Astrocyte of the hippocampus (primary cell): ENCODE measurements at regions not wholly inside any gene's neighbourhood (a gene's known extent, or its start where the extent isn't known, plus 50 kb on each side); places are given as distances from the start of the nearest gene placed in this dataset.
A peak's percentile ranks its signal among the peaks of the same experiment; 100 is the strongest.
"Not testable (repeated sequence)": the region's sequence is repeated elsewhere in the genome, so short reads cannot be mapped to it uniquely, and the experiment has no call there.

Experiments used
- DNase-seq: peaks from one replicate; pipeline ENCODE4 v3.0.0; 2011; ENCODE audit warnings: low read depth, low spot score

DNA sequence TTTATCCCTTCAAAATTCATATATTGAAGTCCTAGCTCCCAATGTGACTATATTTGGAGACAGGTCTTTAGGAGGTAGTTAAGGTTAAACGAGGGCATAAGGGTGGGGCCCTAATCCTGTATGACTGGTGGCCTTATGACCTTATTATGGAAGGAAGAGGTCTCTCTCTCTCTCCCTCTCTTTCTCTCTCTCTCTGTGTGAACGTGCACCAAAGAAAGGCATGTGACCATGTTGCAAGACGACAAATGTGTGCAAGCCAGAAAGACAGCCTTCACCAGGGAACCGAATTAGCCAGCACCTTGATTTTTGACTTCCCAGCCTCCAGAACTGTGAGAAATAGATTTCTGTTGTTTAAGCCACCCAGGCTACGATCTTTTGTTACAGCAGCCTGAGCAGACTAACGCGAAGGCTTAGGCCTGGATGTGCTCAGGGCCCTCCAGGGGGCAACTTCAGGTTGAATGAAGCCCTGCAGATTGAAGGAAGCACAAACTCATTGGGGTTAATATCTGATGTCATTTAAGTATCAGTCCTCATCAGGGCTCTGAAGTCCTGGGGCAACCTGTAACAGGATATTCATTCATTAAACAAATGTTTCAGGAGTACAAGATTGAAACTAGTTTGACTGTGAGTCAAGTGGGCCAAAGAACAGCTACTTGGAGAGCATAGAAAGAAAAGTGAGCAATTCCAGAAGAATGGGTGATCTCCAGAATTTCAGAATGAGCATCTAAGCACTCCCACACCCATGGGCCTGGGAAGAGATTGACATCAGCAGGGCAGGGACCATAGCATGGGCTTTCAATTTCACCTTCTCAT lies 157.4 kb upstream of the TNFAIP3 start:
- DNase-seq = no peak

DNA sequence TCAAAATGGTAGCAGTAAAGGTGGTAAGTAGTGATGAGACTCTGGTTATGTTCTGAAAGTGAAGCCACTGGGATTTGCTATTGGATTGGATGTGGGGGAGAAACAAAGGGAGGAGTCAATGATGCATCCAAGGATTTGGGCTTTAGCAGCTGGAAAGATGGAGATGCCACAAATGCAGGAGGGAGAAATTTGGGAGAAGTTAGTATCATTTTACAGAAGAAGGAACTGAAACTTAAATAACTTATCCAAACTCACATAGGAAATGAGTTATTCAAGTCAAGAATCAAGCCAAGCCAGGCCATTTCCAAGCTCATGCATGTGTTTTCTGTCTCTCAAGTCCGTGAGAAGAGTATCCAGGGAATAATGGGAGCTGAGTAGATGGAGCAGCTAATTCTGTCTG lies 155.1 kb upstream of the TNFAIP3 start:
- DNase-seq = no peak

DNA sequence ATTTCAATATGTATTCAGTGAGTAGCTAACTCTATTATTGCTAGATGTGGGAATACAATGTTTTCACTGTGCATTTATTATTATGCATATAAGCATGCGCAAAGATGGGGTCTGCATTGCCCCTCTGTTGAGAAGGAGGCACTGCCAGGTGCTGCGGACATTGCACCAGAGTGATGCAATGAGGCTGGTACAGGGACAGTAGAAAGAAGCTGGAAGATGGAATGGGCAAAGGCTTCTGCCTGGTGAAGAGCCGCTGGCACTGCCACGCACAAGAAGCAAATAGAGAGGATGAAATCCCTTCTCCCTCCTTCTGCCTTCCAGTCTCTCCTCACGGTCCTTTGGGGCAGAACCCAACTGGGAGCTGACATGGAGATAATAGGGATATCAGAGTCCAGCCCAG lies 154.5 kb upstream of the TNFAIP3 start:
- DNase-seq = no peak

DNA sequence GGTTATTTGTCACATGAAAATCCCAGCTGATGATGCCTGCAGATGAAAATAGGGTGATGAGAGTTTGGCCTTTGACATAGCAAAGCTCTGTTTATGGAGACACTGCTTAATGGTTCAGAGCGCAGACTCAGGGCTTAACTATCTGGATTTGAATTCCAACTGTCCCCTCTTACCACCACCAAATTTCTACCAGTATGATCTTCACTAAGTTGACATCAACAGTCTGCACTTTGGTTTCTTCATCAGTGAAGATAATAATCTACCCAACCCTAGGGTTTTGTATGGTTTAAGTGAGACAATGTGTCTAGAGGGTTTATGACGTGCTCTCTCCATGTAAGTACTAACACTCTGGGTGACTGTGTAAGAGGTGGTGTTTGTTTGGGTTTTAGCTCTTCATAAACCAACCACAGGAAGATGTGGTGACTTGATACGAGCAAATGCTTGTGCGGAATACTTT lies 151.4 kb upstream of the TNFAIP3 start:
- no peak for DNase-seq

DNA sequence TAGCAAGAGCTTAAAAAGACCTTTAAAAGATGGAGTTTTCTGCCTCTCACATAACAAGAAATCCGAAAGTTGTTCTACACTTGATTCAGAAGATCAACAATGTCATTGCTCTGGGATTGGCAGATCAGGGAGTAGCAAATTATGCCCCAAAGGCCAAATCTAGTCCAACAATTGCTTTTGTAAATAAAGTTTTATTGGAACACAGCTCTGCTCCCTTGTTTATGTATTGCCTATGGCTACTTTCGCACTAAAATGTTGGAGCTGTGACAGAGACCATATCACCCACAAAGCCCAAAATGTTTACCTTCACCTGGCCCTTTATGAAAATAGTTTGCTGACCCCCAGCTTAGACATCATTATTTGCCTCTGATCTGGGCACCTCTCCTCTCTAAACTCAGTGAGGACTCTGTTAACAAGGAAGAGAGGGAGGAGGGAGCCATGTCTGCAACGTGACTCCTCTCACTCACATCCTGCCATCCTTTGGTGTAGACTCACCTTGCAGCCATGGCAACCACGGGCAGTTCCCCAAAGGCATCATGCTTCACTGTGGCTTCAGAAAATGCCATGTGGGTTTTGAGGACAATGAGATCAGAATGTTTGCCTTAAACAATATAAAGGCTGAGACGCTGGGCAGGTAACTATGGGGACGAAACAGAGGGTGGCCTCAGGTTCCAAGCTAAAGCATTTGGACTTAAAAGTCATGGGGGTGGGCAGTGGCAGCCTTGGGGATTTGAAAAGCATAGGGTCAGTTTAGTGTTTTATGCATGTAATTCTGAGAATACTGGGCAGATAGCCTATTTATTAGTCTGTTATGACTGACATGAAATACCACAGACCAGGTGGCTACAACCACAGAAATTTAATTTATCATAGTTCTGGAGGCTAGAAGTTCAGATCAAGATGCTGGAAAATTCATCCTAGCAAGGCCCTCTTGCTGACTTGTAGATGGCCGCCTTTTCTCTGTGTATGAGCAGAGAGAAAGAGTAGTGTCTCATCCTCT lies 149.7 kb upstream of the TNFAIP3 start:
- peak; percentile 79 for DNase-seq

DNA sequence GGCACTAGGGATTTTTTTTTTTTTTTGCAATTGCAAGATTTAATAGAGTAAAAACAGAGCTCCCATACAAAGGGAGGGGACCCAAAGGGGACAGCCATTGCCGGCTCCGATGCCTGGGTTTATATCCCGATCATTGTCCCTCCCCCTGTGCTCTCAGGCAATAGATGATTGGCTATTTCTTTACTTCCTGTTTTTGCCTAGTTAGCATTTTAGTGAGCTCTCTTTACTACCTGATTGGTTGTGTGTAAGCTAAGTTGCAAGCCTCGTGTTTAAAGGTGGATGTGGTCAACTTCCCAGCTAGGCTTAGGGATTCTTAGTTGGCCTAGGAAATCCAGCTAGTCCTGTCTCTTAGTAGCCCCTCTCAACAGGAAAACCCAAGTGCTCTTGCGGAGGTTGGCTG lies 148.2 kb upstream of the TNFAIP3 start:
- not testable (repeated sequence) for DNase-seq

DNA sequence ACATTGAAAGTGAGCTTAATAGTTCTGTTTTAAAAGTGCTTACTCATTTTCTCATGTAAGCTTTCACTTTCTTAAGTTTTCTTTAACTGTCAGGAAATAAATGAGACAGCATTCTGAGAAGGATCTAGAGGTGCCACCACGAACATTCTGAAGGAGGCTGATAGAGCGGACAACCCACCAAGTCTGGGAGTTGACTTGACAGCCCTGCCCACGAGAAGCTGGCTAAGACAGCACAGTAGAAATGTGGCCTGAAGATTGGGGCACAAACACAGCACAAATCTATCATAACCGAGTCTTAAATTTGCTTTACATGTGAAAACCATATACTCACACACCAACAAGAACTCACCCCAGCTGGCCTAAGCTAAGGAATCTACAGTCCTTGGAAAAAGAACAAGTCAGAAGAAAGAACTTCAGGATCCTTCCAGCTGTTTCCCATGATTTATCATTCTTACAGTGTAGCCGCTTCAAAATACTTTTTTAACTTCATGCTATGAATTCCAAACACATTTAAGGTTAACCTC lies 144.2 kb upstream of the TNFAIP3 start:
- DNase-seq = no peak

DNA sequence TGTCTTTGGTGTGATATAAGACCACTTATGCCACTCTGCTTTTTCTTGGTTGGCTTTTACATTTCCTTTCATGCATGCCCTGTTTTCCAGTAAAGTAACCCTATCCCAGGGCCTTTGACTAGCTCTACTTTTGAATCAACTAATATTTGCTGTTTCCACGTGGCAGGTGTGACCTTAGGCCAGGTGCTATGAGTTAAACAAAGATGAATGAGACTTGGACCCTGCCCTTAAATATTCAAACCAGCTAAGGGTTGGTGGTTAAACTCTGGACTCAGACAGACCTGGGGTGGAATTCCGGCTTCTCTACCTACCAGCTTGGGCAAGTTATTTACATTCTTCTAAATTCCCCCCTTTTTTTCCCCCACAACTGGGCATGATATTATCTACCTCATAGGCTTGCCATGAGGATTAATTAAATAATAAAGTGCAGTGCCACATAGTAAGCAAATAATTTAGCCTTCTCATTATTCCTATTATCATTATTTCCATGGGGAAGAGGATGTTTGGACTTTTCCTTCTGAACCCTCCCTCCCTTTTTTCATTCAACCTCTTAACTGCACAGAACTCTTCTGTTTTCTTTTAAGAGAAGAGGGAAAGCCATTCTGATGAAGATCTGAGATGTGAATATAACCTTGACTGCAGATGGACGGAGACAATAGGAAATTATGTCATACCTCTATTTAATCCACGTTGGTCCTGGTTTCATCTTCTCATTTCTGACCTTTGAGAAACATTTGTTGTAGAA lies 143.6 kb upstream of the TNFAIP3 start:
- DNase-seq = no peak

DNA sequence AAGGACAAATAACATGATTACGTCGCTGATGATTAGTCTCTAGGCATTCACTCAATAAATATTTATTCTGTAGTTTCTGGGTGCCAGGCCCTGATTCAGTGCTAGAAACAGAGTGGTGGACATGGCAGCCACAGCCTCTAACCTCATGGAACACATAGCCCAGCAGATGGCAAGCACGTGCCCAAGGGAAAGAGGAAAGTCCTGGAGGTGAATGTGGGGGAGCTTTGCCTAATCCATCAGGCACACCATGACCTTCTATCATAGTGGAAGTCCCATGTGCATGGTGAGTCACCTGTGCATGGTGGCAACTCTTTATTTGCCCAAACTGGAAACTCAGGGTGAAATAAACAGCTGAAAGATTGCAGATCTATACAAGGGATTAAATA lies 143.0 kb upstream of the TNFAIP3 start:
- DNase-seq = no peak

DNA sequence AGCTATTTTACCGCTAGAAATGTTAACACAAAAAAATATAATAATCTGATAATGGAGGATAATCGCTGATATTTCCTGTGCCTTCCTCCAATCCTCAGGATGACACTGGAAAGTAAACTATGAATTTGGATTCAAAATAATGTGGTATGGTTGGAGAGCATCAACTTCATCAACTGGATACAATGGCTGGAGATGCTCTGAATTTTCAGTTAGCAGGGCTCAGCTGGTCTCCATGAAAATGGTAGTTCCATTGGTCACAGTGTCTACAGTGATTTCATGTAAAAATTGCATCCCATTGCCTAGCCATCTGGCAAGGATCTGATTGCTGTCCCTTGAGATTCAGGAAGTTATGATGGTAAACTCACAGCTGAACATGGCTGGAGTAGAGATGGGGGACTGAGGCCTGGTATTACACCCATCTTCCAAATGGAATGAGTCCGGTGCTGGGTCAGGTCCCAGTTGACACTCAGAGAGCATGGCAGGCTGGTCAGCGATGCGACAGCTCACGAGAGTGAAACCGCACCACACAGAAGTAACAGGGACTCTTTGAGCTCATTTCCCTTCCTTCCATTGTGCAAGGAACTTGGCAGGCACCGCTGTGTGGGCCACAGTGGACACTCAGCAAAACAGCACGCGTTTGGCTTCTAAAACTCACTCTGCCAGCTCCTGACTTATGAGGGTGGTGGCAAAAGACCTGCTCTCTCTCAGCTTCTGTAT lies 142.4 kb upstream of the TNFAIP3 start:
- no peak for DNase-seq

DNA sequence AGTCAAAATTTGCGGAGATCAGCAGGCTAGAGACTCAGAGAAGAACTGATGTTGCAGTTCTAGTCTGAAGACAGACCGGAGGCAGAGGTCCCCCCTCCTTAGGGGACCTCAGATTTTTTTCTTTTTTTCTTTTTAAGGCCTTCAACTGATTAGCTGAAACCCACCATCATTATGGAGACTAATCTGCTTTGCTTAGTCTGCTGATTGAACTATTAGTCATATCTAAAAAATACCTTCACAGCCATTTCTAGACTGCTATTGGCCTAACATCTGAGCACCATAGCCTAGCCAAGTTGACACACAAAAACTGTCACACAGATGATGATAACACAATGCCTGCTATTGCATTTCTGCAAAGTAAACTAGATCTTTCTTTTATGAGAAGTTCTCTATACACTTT lies 141.1 kb upstream of the TNFAIP3 start:
- DNase-seq = no peak

DNA sequence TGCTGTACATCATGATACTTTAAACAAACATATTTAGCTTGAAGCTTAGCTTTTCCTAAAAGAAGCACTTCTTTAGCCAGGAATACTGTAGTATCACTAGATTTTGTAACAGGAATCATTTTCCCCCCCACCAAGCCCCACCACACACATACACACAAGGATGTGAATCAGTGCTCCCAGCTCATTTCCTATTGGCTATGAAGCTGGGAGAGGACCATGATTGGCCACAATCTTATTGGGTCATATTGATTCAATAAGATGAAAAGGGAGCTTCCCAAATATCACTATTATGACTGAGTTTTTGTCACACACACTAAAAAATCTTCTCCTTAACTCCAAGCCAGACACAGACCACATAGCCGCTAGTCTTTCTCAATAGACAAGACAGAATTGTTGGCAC lies 140.5 kb upstream of the TNFAIP3 start:
- DNase-seq = no peak

DNA sequence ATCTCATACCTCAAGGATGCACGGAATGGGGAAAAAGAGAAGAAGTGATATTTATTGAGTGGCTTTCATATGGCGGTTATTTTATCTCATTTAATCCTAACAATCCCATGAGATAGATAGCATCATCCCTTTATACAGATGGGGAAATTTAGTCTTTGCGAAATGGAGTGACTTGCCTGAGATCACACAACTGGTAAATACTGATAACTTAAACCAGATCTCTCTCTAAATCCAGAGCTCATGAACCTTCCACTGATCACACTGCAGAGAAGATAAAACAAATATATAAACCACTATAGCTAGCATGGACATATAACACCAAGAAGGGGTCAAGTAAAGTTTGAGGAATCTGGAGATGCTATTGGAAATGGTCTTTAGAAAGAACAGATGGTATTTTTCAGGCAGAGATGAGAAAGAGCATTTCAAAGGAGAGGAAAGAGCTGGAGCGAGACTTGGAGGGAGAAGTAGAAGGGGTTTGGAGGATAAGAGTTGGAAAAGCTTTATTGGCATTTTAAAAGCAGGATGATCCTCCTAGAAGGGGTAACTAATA lies 139.8 kb upstream of the TNFAIP3 start:
- no peak for DNase-seq

DNA sequence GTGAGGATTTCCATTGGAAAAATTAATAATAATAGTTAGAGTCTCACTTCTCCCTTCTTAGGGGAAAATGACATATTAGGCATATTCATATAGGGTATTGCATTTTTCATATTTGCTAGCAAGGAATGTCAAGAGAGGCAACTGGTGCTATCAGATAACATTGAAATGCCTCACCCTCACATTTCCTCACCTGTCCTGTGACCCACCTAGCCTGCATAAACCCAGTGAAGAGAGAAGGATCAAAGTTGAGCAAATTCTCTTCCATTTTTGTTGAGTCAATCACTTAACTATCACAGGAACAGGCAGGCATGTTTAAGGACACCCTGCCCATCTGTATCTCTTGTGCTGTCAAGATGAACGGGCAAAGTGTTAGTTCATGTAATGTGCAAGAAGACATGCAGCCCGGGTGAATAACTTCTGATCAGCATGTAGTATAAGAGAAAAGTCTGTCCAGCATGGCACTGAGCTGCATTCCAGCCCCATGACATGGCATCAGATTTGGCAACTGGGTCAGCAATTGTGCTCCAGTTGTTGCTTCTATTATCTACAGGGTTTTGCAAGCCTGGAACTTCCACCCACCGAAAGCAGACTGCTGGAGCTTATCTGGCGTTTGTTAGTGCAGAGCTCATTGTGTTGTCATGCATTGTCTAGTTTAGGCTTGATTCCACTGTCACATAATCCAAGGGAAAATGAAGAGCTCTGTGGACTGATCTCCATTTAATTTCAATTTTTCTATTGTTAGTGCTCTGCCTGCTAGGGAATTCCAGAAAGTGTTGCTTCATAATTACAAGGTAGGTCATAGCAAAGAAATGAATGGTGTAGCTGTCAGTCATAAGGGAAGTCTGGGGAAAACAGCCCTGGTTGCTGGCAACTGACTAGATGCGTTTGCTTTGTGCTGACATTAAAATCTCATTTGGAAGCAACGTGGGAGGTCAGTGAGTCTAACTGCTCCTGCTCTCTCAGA lies 138.4 kb upstream of the TNFAIP3 start:
- peak; percentile 85 for DNase-seq

DNA sequence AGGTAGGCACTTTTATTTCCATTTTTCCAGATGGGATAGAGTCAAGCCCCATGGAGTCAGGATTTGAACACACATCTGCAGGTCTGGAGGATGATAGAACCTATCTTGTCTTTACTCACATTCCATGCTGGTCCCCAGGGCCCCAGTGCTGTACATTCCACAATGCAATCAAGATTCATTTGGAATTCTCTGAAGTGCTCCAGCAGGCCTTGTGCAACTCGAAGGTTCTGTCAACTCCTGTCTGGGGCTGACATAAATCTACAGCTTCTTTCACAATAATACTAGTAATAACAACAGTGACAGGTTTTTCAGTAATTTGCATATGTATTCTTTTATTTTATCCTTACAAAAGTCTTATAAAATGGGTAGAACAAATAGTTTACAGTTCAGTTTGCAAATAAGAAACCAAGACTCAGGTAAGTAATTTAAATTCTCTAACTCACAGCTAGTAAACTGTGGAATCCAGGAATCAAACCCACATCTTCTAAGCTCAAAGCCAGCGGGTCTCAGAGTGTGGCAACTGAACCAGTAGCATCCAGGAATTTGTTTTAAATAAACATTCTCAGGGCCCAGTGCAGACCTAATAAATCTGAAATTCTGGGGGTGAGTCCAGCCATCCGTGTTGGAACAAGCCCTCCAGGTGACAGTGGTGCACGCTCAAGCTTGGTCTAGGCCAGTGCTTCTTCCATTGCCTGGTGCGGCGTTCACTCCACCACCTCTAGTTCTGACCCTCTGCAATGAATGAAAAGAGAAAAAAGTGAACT lies 137.0 kb upstream of the TNFAIP3 start:
- no peak for DNase-seq

DNA sequence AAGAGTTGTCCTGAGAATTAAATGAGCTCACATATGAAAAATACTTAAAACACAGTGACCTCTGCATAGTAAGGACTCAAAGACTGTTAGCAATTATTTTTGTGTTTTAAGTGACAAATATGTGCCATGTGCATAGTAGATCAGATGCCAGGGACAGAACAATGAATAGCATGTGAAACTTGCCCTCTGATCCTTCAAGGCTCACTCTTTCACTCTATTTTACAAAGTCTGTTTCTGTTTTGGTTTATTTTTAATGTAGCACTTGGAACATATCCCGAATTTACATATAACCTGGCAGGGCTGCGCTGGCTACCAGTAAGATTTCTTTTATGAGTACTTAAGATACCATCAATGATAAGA lies 135.5 kb upstream of the TNFAIP3 start:
- no peak for DNase-seq

DNA sequence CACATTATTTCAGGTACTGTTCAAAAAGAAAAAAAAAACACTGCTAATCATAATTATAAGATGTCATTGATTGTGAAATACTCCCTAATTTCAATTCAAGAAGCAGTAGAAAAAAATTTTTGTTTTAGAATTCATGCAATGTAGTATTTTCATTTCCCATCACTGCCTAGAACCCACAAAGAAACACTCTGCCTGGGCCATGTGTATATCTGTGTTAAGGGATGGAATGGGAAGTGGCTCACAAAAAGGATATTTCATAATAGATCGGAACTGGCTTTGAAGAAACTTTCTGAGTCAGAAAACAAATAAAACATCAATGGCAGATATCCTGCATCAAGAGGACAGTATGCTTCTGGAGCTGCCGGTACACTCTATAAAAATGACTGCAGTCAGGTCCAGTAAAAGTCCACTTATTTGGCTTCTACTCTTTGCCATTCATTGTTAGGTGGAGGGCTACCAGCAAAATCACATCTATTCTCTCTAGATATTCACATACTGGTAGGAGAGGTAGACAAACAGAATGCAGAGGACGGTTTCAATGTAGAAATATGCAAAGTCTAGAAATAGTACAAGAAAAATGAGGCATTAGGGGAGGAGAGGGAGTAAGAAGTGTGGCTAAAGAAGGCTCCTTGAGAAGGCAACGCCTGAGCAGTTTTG lies 135.0 kb upstream of the TNFAIP3 start:
- no peak for DNase-seq

DNA sequence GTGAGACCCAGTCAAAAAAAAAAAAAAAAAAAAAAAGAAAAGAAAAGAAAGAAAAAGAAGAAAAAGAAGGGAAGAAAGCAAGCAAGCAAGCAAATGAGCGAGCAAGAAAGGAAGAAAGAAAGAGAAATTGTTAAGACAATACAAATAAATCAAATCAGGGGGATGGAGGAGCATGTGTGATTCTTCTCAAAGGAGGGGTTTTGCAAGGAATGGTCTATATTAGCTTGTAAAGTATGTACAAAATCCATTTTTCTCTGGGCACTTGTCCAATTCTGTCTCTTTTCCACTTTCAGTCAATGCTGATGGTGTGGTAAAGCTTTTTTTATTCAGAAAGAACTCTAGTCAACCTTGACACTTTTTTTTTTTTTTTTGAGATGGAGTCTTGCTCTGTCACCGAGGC lies 133.7 kb upstream of the TNFAIP3 start:
- DNase-seq = no peak
